ENCODE measurements at regions not wholly inside any gene's neighbourhood (a gene's known extent, or its start where the extent isn't known, plus 50 kb on each side); places are given as distances from the start of the nearest gene placed in this dataset.

- TF ChIP-seq CTCF (IDR thresholded peaks at IDR 0.05 in 2 of 3, conservative IDR thresholded peaks at IDR 0.05 in 1 of 3; ENCODE audit: borderline replicate concordance in 1 of 3, insufficient read depth in 1 of 3, low read depth in 2 of 3, low read length in 2 of 3): peak in 1 of 3 experiments; percentile 37; a peak in 2 of 6 replicates
- no peak for TF ChIP-seq ZBTB33 (IDR thresholded peaks at IDR 0.05; ENCODE audit: extremely low read depth, insufficient replicate concordance, low read length)
- TF ChIP-seq ZFX (IDR thresholded peaks at IDR 0.05): no peak
- TF ChIP-seq RAD21 (IDR thresholded peaks at IDR 0.05; ENCODE audit: low read depth): no peak
- TF ChIP-seq TCF7L2 (IDR thresholded peaks at IDR 0.05; ENCODE audit: borderline replicate concordance, extremely low read depth, insufficient read depth, insufficient read length): no peak
- no peak for TF ChIP-seq POLR2A (IDR thresholded peaks at IDR 0.05; ENCODE audit: borderline replicate concordance, extremely low read depth, insufficient read depth, insufficient read length)
- no peak for TF ChIP-seq SIN3A (IDR thresholded peaks at IDR 0.05; ENCODE audit: low read depth)
- TF ChIP-seq ZNF274 (IDR thresholded peaks at IDR 0.05; ENCODE audit: low read depth, low read length): no peak
- no peak for TF ChIP-seq POLR2AphosphoS5 (IDR thresholded peaks at IDR 0.05; ENCODE audit: low read depth, low read length)
- TF ChIP-seq SRF (IDR thresholded peaks at IDR 0.05; ENCODE audit: low read depth): no peak
- TF ChIP-seq CEBPB (IDR thresholded peaks at IDR 0.05; ENCODE audit: low read depth): no peak
- no peak for TF ChIP-seq EZH2 (IDR thresholded peaks at IDR 0.05)
- TF ChIP-seq REST (IDR thresholded peaks at IDR 0.05; ENCODE audit: low read depth): no peak
- TF ChIP-seq ATF3 (IDR thresholded peaks at IDR 0.05): no peak
These were observed 86.7 kb downstream of the IRS2 start for GRCh38 chr13:109699628-109700071.

Data from HCT116 (cell line).